WTC11 (cell line): ENCODE measurements at regions not wholly inside any gene's neighbourhood (a gene's known extent, or its start where the extent isn't known, plus 50 kb on each side); places are given as distances from the start of the nearest gene placed in this dataset.

Experiments
- ATAC-seq: fragments of 200-7000 bp; cut with Tn5 transposase; 2 replicates; pipeline ENCODE4 v1.10.0; 2021; ENCODE audit warnings: mild to moderate bottlenecking, moderate library complexity
- CTCF ChIA-PET: fragments of 300-600 bp; sonication (Branson Sonifier 250); formaldehyde crosslinking; loops from one replicate; lab custom pipeline; 2021; ENCODE audit warnings: antibody characterized with exemption; lab: Charles Lee
- POLR2A ChIA-PET: fragments of 350-600 bp; sonication (Branson Sonifier 250); formaldehyde crosslinking; loops from one replicate; lab custom pipeline; 2021; ENCODE audit warnings: antibody characterized with exemption; lab: Charles Lee
- DNase-seq: peaks from one replicate; pipeline ENCODE4 v3.0.0; 2021; ENCODE audit warnings: low spot score
- H3K27ac Mint-ChIP-seq: 2 replicates; pipeline ENCODE4 v1.8.0; 2021; ENCODE audit warnings: mixed read lengths
- H3K27me3 Mint-ChIP-seq: 2 replicates; pipeline ENCODE4 v1.8.0; 2021; ENCODE audit warnings: low read depth, mild to moderate bottlenecking, moderate library complexity, mixed read lengths
- H3K36me3 Mint-ChIP-seq: 2 replicates; pipeline ENCODE4 v1.8.0; 2021; ENCODE audit warnings: mixed read lengths
- H3K4me1 Mint-ChIP-seq: 2 replicates; pipeline ENCODE4 v1.8.0; 2022; ENCODE audit warnings: mixed read lengths
- H3K4me3 Mint-ChIP-seq: 2 replicates; pipeline ENCODE4 v1.8.0; 2021; ENCODE audit warnings: mild to moderate bottlenecking, moderate library complexity, mixed read lengths
- H3K9me3 Mint-ChIP-seq: 2 replicates; pipeline ENCODE4 v1.8.0; 2021; ENCODE audit warnings: mixed read lengths
- ATF2 ChIP-seq: sonication (generic); formaldehyde crosslinking; IDR thresholded peaks from 2 replicates; pipeline ENCODE4 v1.8.1; 2022; ENCODE audit warnings: low read depth, missing genetic modification reagents, borderline replicate concordance
- CDX4 ChIP-seq: fragments of 250-450 bp; sonication (Bioruptor Pico); IDR thresholded peaks from 2 replicates; pipeline ENCODE4 v1.9.0; 2021; ENCODE audit warnings: moderate library complexity, mild to moderate bottlenecking, inconsistent platforms, borderline replicate concordance
- CREM ChIP-seq: sonication (generic); formaldehyde crosslinking; IDR thresholded peaks from 2 replicates; pipeline ENCODE4 v1.8.1; 2022; ENCODE audit warnings: mild to moderate bottlenecking, missing genetic modification reagents, moderate library complexity
- E2F1 ChIP-seq: sonication (generic); formaldehyde crosslinking; IDR thresholded peaks from 2 replicates; pipeline ENCODE4 v1.8.0; 2022; ENCODE audit warnings: mild to moderate bottlenecking, missing genetic modification reagents
- EMX1 ChIP-seq: fragments of 250-450 bp; sonication (Bioruptor Pico); IDR thresholded peaks from 2 replicates; pipeline ENCODE4 v1.8.0; 2021; ENCODE audit warnings: mild to moderate bottlenecking
- FOXP1 ChIP-seq: sonication (generic); formaldehyde crosslinking; IDR thresholded peaks from 2 replicates; pipeline ENCODE4 v1.8.0; 2022; ENCODE audit warnings: missing genetic modification reagents, mild to moderate bottlenecking, moderate library complexity, borderline replicate concordance
- GABPB1 ChIP-seq: sonication (generic); formaldehyde crosslinking; IDR thresholded peaks from 2 replicates; pipeline ENCODE4 v1.8.1; 2023; ENCODE audit warnings: mild to moderate bottlenecking, missing genetic modification reagents
- JAZF1 ChIP-seq: fragments of 250-450 bp; sonication (Bioruptor Pico); IDR thresholded peaks from 2 replicates; pipeline ENCODE4 v1.9.0; 2021; ENCODE audit warnings: moderate library complexity, mild to moderate bottlenecking, inconsistent platforms
- JUN ChIP-seq: sonication (generic); formaldehyde crosslinking; IDR thresholded peaks from 2 replicates; pipeline ENCODE4 v1.8.0; 2023; ENCODE audit warnings: mild to moderate bottlenecking, missing genetic modification reagents
- MAX ChIP-seq: sonication (generic); formaldehyde crosslinking; IDR thresholded peaks from 2 replicates; pipeline ENCODE4 v1.8.0; 2022; ENCODE audit warnings: mild to moderate bottlenecking, missing genetic modification reagents
- MLX ChIP-seq: sonication (generic); formaldehyde crosslinking; IDR thresholded peaks from 2 replicates; pipeline ENCODE4 v1.8.1; 2023; ENCODE audit warnings: mild to moderate bottlenecking, missing genetic modification reagents, moderate library complexity
- NFATC4 ChIP-seq: fragments of 250-450 bp; sonication (Bioruptor Pico); IDR thresholded peaks from 2 replicates; pipeline ENCODE4 v1.9.0; 2021; ENCODE audit warnings: mild to moderate bottlenecking
- NFYB ChIP-seq: sonication (generic); formaldehyde crosslinking; conservative IDR thresholded peaks from 2 replicates; pipeline ENCODE4 v1.8.0; 2022; ENCODE audit warnings: low read depth, missing genetic modification reagents
- NR1H2 ChIP-seq: sonication (generic); formaldehyde crosslinking; IDR thresholded peaks from 2 replicates; pipeline ENCODE4 v1.9.0; 2021; ENCODE audit warnings: mild to moderate bottlenecking, moderate library complexity, missing genetic modification reagents
- NR2C2 ChIP-seq: sonication (generic); formaldehyde crosslinking; IDR thresholded peaks from 2 replicates; pipeline ENCODE4 v1.8.0; 2022; ENCODE audit warnings: mild to moderate bottlenecking, missing genetic modification reagents
- NR3C1 ChIP-seq: sonication (generic); formaldehyde crosslinking; conservative IDR thresholded peaks from 2 replicates; pipeline ENCODE4 v1.8.1; 2023; ENCODE audit warnings: low read depth, mild to moderate bottlenecking, missing genetic modification reagents
- RELA ChIP-seq: sonication (generic); formaldehyde crosslinking; IDR thresholded peaks from 2 replicates; pipeline ENCODE4 v1.8.1; 2022; ENCODE audit warnings: missing genetic modification reagents, mild to moderate bottlenecking, borderline replicate concordance
- SOX15 ChIP-seq: fragments of 250-450 bp; sonication (Bioruptor Pico); IDR thresholded peaks from 2 replicates; pipeline ENCODE4 v1.9.0; 2021; ENCODE audit warnings: mild to moderate bottlenecking
- TP53 ChIP-seq: sonication (generic); formaldehyde crosslinking; IDR thresholded peaks from 2 replicates; pipeline ENCODE4 v1.8.1; 2023; ENCODE audit warnings: mild to moderate bottlenecking, missing genetic modification reagents
- ZMAT4 ChIP-seq: fragments of 250-450 bp; sonication (Bioruptor Pico); IDR thresholded peaks from 2 replicates; pipeline ENCODE4 v1.9.0; 2021; ENCODE audit warnings: mild to moderate bottlenecking
- ZNF121 ChIP-seq: sonication (generic); formaldehyde crosslinking; IDR thresholded peaks from 2 replicates; pipeline ENCODE4 v1.8.0; 2023; ENCODE audit warnings: missing genetic modification reagents
- ZNF263 ChIP-seq: sonication (generic); formaldehyde crosslinking; IDR thresholded peaks from 2 replicates; pipeline ENCODE4 v1.8.1; 2022; ENCODE audit warnings: low read depth, mild to moderate bottlenecking, moderate library complexity, missing genetic modification reagents
- ZNF281 ChIP-seq: sonication (generic); formaldehyde crosslinking; IDR thresholded peaks from 2 replicates; pipeline ENCODE4 v1.8.0; 2023; ENCODE audit warnings: mild to moderate bottlenecking, missing genetic modification reagents
- ZNF396 ChIP-seq: fragments of 250-450 bp; sonication (Bioruptor Pico); IDR thresholded peaks from 2 replicates; pipeline ENCODE4 v1.8.0; 2021; ENCODE audit warnings: mild to moderate bottlenecking, moderate library complexity, borderline replicate concordance
- ZNF671 ChIP-seq: fragments of 250-450 bp; sonication (Bioruptor Pico); IDR thresholded peaks from 2 replicates; pipeline ENCODE4 v1.8.0; 2021; ENCODE audit warnings: mild to moderate bottlenecking

GRCh38 chr10:43901744-43902504 lies 253.2 kb upstream of the ZNF32 start:
- POLR2A ChIA-PET: no interaction called here
- TF ChIP-seq E2F1 (CRISPR knock-in tag) (no peak), ZNF671 (no peak), JAZF1 (CRISPR knock-in tag) (no peak), NR1H2 (no peak), NFATC4 (CRISPR knock-in tag) (no peak), ZNF263 (CRISPR knock-in tag) (no peak), TP53 (CRISPR knock-in tag) (no peak), GABPB1 (CRISPR knock-in tag) (no peak), JUN (CRISPR knock-in tag) (no peak), ATF2 (no peak), MLX (CRISPR knock-in tag) (no peak), CDX4 (CRISPR knock-in tag) (no peak), ZMAT4 (no peak), FOXP1 (no peak), SOX15 (CRISPR knock-in tag) (no peak), MAX (CRISPR knock-in tag) (no peak), NR3C1 (no peak), RELA (CRISPR knock-in tag) (no peak)
- H3K27ac Mint-ChIP-seq: no peak overlapping the region
- CTCF ChIA-PET: interaction anchor here (0.8 kb wide), 1 partner anchor 16 kb away, joined by 4 read pairs; no protein-coding TSS in a partner anchor
- H3K27me3 Mint-ChIP-seq: no peaks in the 10 kb centered on the region
- H3K9me3 Mint-ChIP-seq: peaks cover 4% of the 10 kb centered on the region; the same call in 1 of the 2 replicates
- H3K4me3 Mint-ChIP-seq: no peak overlapping the region
- ATAC-seq: no peak
- H3K4me1 Mint-ChIP-seq: peaks cover 10% of the 10 kb centered on the region
- DNase-seq: no peak
- H3K36me3 Mint-ChIP-seq: no peaks in the 10 kb centered on the region

GRCh38 chr10:43901302-43901701 lies 252.6 kb upstream of the ZNF32 start:
- H3K9me3 Mint-ChIP-seq: peaks cover 9% of the 10 kb centered on the region; the same call in 1 of the 2 replicates
- TF ChIP-seq NR1H2 (no peak), CDX4 (CRISPR knock-in tag) (no peak), ZNF281 (CRISPR knock-in tag) (no peak), ZNF396 (CRISPR knock-in tag) (no peak), ZNF121 (CRISPR knock-in tag) (no peak), EMX1 (CRISPR knock-in tag) (no peak), NFYB (CRISPR knock-in tag) (no peak), GABPB1 (CRISPR knock-in tag) (no peak), NR2C2 (CRISPR knock-in tag) (no peak), CREM (CRISPR knock-in tag) (no peak)
- no peaks in the 10 kb centered on the region for H3K36me3 Mint-ChIP-seq
- no peak for ATAC-seq
- POLR2A ChIA-PET: no interaction called here
- CTCF ChIA-PET: interaction anchor here (0.8 kb wide), 1 partner anchor 16 kb away, joined by 4 read pairs; no protein-coding TSS in a partner anchor
- H3K4me3 Mint-ChIP-seq: no peak overlapping the region
- peaks cover 3% of the 10 kb centered on the region for H3K4me1 Mint-ChIP-seq
- no peak for DNase-seq
- H3K27ac Mint-ChIP-seq: no peak overlapping the region
- H3K27me3 Mint-ChIP-seq: no peaks in the 10 kb centered on the region
